HCT116 (cell line): ENCODE measurements at regions not wholly inside any gene's neighbourhood (a gene's known extent, or its start where the extent isn't known, plus 50 kb on each side); places are given as distances from the start of the nearest gene placed in this dataset.

Experiments used
- ATAC-seq: fragments of 200-7000 bp; cut with Tn5 transposase; 2 replicates; pipeline ENCODE4 v1.9.1; 2020; ENCODE audit warnings: mild to moderate bottlenecking, moderate library complexity
- BruUV-seq: library from RNA; stranded (reverse); fragments of 400-500 nt; replicated peaks from 2 replicates; lab custom pipeline; 2021; lab: Mats Ljungman, UMichigan
- CTCF ChIA-PET: fragments of 300-600 bp; sonication (Branson Sonifier 250); formaldehyde crosslinking; loops from one replicate; lab custom pipeline; 2021; ENCODE audit warnings: antibody characterized with exemption; lab: Charles Lee
- POLR2A ChIA-PET: fragments of 300-600, 350-600 bp; sonication (Branson Sonifier 250); formaldehyde crosslinking; loops from one replicate; lab custom pipeline; 2021; ENCODE audit warnings: antibody characterized with exemption; lab: Charles Lee
- RAD21 ChIA-PET, 2 experiments: fragments of 300-600 bp; sonication (Branson Sonifier 250); formaldehyde crosslinking; loops; one replicate each; lab custom pipeline; 2023; ENCODE audit warnings: low total read pairs in 2 of 2; ENCODE audit not compliant: uncharacterized antibody in 2 of 2, unreplicated experiment in 2 of 2, low non-redundant PET in 1 of 2; lab: Charles Lee
- DNase-seq: peaks from one replicate; pipeline ENCODE4 v3.0.0-alpha.2; 2010; ENCODE audit warnings: low read depth, low spot score
- H2AFZ ChIP-seq: fragments of 200-600 bp; shearing (Covaris generic), sonication (generic); 2 replicates; pipeline ENCODE4 v1.6.1; 2017; ENCODE audit warnings: low read depth, mixed run types, mixed read lengths, antibody characterized with exemption, low read length; ENCODE audit not compliant: poor library complexity, severe bottlenecking
- H3K27ac ChIP-seq: 2 replicates; pipeline ENCODE4 v1.5.1; 2012; ENCODE audit warnings: low read depth, low read length
- H3K27me3 ChIP-seq: fragments of 200-600 bp; sonication (generic); 2 replicates; pipeline ENCODE4 v1.6.1; 2016; ENCODE audit warnings: mixed run types, low read length, mixed read lengths; ENCODE audit not compliant: insufficient read depth
- H3K36me3 ChIP-seq, 2 experiments: fragments of 200-500 bp in 1 of 2; fragments of 200-600 bp in 1 of 2; sonication (Bioruptor generic) in 1 of 2; sonication (generic) in 1 of 2; 2 replicates each; pipeline versions ENCODE4 v1.5.1 to v1.6.1; 2014 to 2016; ENCODE audit warnings: low read length in 2 of 2, inconsistent platforms in 1 of 2, mixed read lengths in 1 of 2, mixed run types in 1 of 2; ENCODE audit not compliant: insufficient read depth in 2 of 2, control insufficient read depth in 1 of 2
- H3K4me1 ChIP-seq, 2 experiments: fragments of 200-600 bp in 1 of 2; sonication (generic) in 1 of 2; 2 replicates each; pipeline versions ENCODE4 v1.5.1 to v1.6.1; 2012 to 2017; ENCODE audit warnings: low read length in 2 of 2, inconsistent platforms in 1 of 2, mild to moderate bottlenecking in 1 of 2, mixed read lengths in 1 of 2, mixed run types in 1 of 2, moderate library complexity in 1 of 2; ENCODE audit not compliant: insufficient read depth in 2 of 2, control insufficient read depth in 1 of 2
- H3K4me2 ChIP-seq: fragments of 200-600 bp; sonication (generic); 2 replicates; pipeline ENCODE4 v1.6.1; 2017; ENCODE audit warnings: mixed run types, low read length, mixed read lengths
- H3K4me3 ChIP-seq, 2 experiments: fragments of 200-600 bp in 1 of 2; sonication (generic) in 1 of 2; replicated peaks in 1 of 2; 2 replicates each; pipeline ENCODE4 v1.5.1; 2011 to 2016; ENCODE audit warnings: low read length in 2 of 2, control low read depth in 1 of 2, low read depth in 1 of 2, mild to moderate bottlenecking in 1 of 2, mixed read lengths in 1 of 2, mixed run types in 1 of 2
- H3K79me2 ChIP-seq: fragments of 200-600 bp; sonication (generic); 2 replicates; pipeline ENCODE4 v1.6.1; 2017; ENCODE audit warnings: mild to moderate bottlenecking, mixed run types, low read length, moderate library complexity, mixed read lengths; ENCODE audit not compliant: insufficient read depth
- H3K9ac ChIP-seq: fragments of 200-600 bp; sonication (generic); 2 replicates; pipeline ENCODE4 v1.6.1; 2016; ENCODE audit warnings: low read length, mixed read lengths
- H3K9me2 ChIP-seq: fragments of 200-600 bp; sonication (generic), shearing (Covaris generic); 2 replicates; pipeline ENCODE4 v1.6.1; 2017; ENCODE audit warnings: mixed run types, mild to moderate bottlenecking, moderate library complexity; ENCODE audit not compliant: insufficient read depth
- H3K9me3 ChIP-seq, 2 experiments: fragments of 200-500 bp in 1 of 2; fragments of 200-600 bp in 1 of 2; sonication (Bioruptor generic) in 1 of 2; sonication (generic) in 1 of 2; 2 replicates each; pipeline ENCODE4 v1.6.1; 2014 to 2017; ENCODE audit warnings: low read length in 2 of 2, mixed read lengths in 2 of 2, inconsistent platforms in 1 of 2, low read depth in 1 of 2, mild to moderate bottlenecking in 1 of 2, mixed run types in 1 of 2, moderate library complexity in 1 of 2; ENCODE audit not compliant: control insufficient read depth in 1 of 2, insufficient read depth in 1 of 2
- H4K20me1 ChIP-seq: fragments of 200-600 bp; sonication (generic), shearing (Covaris generic); 2 replicates; pipeline ENCODE4 v1.6.1; 2017; ENCODE audit warnings: mixed run types, mild to moderate bottlenecking, moderate library complexity; ENCODE audit not compliant: insufficient read depth
- CEBPB ChIP-seq: IDR thresholded peaks from 2 replicates; pipeline ENCODE4 v1.6.1; 2012; ENCODE audit warnings: low read depth
- EZH2 ChIP-seq: fragments of 200-600 bp; sonication (generic); IDR thresholded peaks from 2 replicates; pipeline ENCODE4 v1.6.1; 2017; ENCODE audit warnings: antibody characterized with exemption, mixed run types
- JUND ChIP-seq: IDR thresholded peaks from 2 replicates; pipeline ENCODE4 v1.6.1; 2012
- POLR2A ChIP-seq: IDR thresholded peaks from 2 replicates; pipeline ENCODE4 v1.7.0; 2011; ENCODE audit warnings: borderline replicate concordance; ENCODE audit not compliant: insufficient read depth, insufficient read length; ENCODE audit errors: extremely low read depth
- POLR2AphosphoS5 ChIP-seq: IDR thresholded peaks from 2 replicates; pipeline ENCODE4 v1.6.1; 2011; ENCODE audit warnings: mild to moderate bottlenecking, low read depth, low read length, moderate library complexity
- SIN3A ChIP-seq: IDR thresholded peaks from 2 replicates; pipeline ENCODE4 v1.6.1; 2012; ENCODE audit warnings: low read depth
- SRF ChIP-seq: IDR thresholded peaks from 2 replicates; pipeline ENCODE4 v1.6.1; 2012; ENCODE audit warnings: low read depth
- YY1 ChIP-seq: IDR thresholded peaks from 2 replicates; pipeline ENCODE4 v1.6.1; 2011; ENCODE audit warnings: low read length, low read depth, moderate library complexity, mild to moderate bottlenecking; ENCODE audit not compliant: insufficient replicate concordance; ENCODE audit errors: extremely low read depth
- ZFX ChIP-seq: fragments of 450-650 bp; IDR thresholded peaks from 2 replicates; pipeline ENCODE4 v1.6.1; 2017
- ZNF274 ChIP-seq: fragments of 200-500 bp; sonication (Bioruptor generic); IDR thresholded peaks from 2 replicates; pipeline ENCODE4 v1.6.1; 2014; ENCODE audit warnings: mild to moderate bottlenecking, low read depth, low read length, inconsistent platforms
- intact Hi-C: fragments of 100-400 bp; cut with micrococcal nuclease; formaldehyde crosslinking; loops from 2 replicates; pipeline ENCODE4 v1.10.0; 2022
- TF ChIP-seq, protein P1 (sequence below), 3 experiments: fragments of 200-600 bp in 1 of 3; sonication (generic) in 1 of 3; IDR thresholded peaks in 2 of 3; conservative IDR thresholded peaks in 1 of 3; 2 replicates each; pipeline ENCODE4 v1.5.1; 2012 to 2017; ENCODE audit warnings: low read depth in 2 of 3, low read length in 2 of 3, antibody characterized with exemption in 1 of 3, borderline replicate concordance in 1 of 3, control low read depth in 1 of 3, mild to moderate bottlenecking in 1 of 3, mixed read lengths in 1 of 3, mixed run types in 1 of 3, moderate library complexity in 1 of 3; ENCODE audit not compliant: insufficient read depth in 1 of 3
- TF ChIP-seq, protein P2 (sequence below): IDR thresholded peaks from 2 replicates; pipeline ENCODE4 v1.6.1; 2012; ENCODE audit warnings: low read depth
- TF ChIP-seq, protein P3 (sequence below): IDR thresholded peaks from 2 replicates; pipeline ENCODE4 v1.6.1; 2011; ENCODE audit warnings: mild to moderate bottlenecking, low read length, moderate library complexity; ENCODE audit not compliant: insufficient replicate concordance; ENCODE audit errors: extremely low read depth

DNA sequence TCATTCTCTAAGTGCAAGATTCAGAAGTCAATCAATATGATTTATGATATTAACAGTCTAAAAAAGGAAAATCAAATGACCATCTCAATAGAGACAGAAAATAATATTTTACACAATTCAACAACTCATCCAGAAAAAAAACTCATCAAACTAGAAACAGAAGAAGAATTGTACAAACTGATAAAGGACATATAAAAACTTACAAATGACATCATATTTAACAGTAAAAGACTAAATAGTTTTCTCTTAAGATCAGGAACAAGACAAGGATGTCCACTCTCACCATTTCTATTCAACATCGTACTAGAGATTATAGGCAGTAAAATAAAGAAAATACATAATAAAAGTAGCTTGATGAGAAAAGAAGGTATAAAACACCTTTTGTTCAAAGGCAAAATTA is 527.3 kb downstream of the DACH1 start:
- no peak overlapping the region for H3K9ac ChIP-seq
- H3K36me3 ChIP-seq: no peaks in the 10 kb centered on the region
- CTCF ChIA-PET: interaction anchor here (0.6 kb wide), 1 partner anchor 424 kb away, joined by 4 read pairs; no protein-coding TSS in a partner anchor
- no peaks in the 10 kb centered on the region for H3K9me2 ChIP-seq
- H3K4me1 ChIP-seq: no peaks in the 10 kb centered on the region
- H4K20me1 ChIP-seq: no peaks in the 10 kb centered on the region
- H3K27ac ChIP-seq: no peak overlapping the region
- POLR2A ChIA-PET: no interaction called here
- intact Hi-C loops: no loop called here
- no peak overlapping the region for H3K4me3 ChIP-seq
- no peak for DNase-seq
- H3K27me3 ChIP-seq: no peaks in the 10 kb centered on the region
- H3K9me3 ChIP-seq: no peaks in the 10 kb centered on the region; a peak in 1 of 4 replicates
- no peak for ATAC-seq
- TF ChIP-seq, protein P1, sequence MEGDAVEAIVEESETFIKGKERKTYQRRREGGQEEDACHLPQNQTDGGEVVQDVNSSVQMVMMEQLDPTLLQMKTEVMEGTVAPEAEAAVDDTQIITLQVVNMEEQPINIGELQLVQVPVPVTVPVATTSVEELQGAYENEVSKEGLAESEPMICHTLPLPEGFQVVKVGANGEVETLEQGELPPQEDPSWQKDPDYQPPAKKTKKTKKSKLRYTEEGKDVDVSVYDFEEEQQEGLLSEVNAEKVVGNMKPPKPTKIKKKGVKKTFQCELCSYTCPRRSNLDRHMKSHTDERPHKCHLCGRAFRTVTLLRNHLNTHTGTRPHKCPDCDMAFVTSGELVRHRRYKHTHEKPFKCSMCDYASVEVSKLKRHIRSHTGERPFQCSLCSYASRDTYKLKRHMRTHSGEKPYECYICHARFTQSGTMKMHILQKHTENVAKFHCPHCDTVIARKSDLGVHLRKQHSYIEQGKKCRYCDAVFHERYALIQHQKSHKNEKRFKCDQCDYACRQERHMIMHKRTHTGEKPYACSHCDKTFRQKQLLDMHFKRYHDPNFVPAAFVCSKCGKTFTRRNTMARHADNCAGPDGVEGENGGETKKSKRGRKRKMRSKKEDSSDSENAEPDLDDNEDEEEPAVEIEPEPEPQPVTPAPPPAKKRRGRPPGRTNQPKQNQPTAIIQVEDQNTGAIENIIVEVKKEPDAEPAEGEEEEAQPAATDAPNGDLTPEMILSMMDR (IDR thresholded peaks at IDR 0.05 in 2 of 3, conservative IDR thresholded peaks at IDR 0.05 in 1 of 3; ENCODE audit: borderline replicate concordance in 1 of 3, insufficient read depth in 1 of 3, low read depth in 2 of 3, low read length in 2 of 3): no peak
- no peak for TF ChIP-seq EZH2
- no peak overlapping the region for H2AFZ ChIP-seq
- BruUV-seq: no TSS peak
- no peak overlapping the region for H3K4me2 ChIP-seq
- H3K79me2 ChIP-seq: no peaks in the 10 kb centered on the region
- RAD21 ChIA-PET: no interaction called here

DNA sequence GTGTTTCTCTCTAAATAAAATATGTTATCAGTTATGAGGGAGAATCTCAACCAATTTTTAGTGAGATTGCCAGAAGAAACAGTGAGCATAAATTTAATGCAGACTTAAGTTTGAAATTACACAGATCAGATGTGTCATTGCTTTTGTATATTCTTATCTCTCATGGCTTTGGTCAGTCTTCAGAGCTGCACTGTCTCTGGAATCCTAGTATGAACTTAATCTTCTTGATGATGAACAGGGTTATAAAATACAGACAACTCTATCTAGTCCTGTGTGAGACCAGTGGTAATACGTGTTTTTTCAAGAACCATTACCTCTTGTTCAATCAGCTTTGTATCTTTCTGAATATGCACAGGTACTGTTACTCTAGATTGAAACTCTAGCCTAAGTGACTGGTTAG is 528.0 kb downstream of the DACH1 start:
- DNase-seq (no peak), ATAC-seq (no peak)
- H3K79me2 ChIP-seq: no peaks in the 10 kb centered on the region
- ChIA-PET CTCF (no interaction called here), POLR2A (no interaction called here), RAD21 (no interaction called here)
- H3K4me2 ChIP-seq: no peak overlapping the region
- H3K9me2 ChIP-seq: no peaks in the 10 kb centered on the region
- intact Hi-C loops: no loop called here
- no peaks in the 10 kb centered on the region; a peak in 2 of 4 replicates for H3K9me3 ChIP-seq
- no TSS peak for BruUV-seq
- no peak overlapping the region for H3K9ac ChIP-seq
- no peak overlapping the region for H3K27ac ChIP-seq
- no peaks in the 10 kb centered on the region for H4K20me1 ChIP-seq
- no peak overlapping the region for H3K4me3 ChIP-seq
- H3K36me3 ChIP-seq: no peaks in the 10 kb centered on the region
- no peaks in the 10 kb centered on the region for H3K27me3 ChIP-seq
- no peak overlapping the region for H2AFZ ChIP-seq
- no peaks in the 10 kb centered on the region for H3K4me1 ChIP-seq
- TF ChIP-seq SRF: no peak
- no peak for TF ChIP-seq ZNF274
- TF ChIP-seq POLR2AphosphoS5: no peak
- no peak for TF ChIP-seq CEBPB
- no peak for TF ChIP-seq YY1
- TF ChIP-seq, protein P2, sequence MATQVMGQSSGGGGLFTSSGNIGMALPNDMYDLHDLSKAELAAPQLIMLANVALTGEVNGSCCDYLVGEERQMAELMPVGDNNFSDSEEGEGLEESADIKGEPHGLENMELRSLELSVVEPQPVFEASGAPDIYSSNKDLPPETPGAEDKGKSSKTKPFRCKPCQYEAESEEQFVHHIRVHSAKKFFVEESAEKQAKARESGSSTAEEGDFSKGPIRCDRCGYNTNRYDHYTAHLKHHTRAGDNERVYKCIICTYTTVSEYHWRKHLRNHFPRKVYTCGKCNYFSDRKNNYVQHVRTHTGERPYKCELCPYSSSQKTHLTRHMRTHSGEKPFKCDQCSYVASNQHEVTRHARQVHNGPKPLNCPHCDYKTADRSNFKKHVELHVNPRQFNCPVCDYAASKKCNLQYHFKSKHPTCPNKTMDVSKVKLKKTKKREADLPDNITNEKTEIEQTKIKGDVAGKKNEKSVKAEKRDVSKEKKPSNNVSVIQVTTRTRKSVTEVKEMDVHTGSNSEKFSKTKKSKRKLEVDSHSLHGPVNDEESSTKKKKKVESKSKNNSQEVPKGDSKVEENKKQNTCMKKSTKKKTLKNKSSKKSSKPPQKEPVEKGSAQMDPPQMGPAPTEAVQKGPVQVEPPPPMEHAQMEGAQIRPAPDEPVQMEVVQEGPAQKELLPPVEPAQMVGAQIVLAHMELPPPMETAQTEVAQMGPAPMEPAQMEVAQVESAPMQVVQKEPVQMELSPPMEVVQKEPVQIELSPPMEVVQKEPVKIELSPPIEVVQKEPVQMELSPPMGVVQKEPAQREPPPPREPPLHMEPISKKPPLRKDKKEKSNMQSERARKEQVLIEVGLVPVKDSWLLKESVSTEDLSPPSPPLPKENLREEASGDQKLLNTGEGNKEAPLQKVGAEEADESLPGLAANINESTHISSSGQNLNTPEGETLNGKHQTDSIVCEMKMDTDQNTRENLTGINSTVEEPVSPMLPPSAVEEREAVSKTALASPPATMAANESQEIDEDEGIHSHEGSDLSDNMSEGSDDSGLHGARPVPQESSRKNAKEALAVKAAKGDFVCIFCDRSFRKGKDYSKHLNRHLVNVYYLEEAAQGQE: no peak
- TF ChIP-seq POLR2A: no peak
- TF ChIP-seq, protein P3, sequence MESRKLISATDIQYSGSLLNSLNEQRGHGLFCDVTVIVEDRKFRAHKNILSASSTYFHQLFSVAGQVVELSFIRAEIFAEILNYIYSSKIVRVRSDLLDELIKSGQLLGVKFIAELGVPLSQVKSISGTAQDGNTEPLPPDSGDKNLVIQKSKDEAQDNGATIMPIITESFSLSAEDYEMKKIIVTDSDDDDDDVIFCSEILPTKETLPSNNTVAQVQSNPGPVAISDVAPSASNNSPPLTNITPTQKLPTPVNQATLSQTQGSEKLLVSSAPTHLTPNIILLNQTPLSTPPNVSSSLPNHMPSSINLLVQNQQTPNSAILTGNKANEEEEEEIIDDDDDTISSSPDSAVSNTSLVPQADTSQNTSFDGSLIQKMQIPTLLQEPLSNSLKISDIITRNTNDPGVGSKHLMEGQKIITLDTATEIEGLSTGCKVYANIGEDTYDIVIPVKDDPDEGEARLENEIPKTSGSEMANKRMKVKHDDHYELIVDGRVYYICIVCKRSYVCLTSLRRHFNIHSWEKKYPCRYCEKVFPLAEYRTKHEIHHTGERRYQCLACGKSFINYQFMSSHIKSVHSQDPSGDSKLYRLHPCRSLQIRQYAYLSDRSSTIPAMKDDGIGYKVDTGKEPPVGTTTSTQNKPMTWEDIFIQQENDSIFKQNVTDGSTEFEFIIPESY: no peak
- no peak for TF ChIP-seq JUND
- TF ChIP-seq SIN3A: no peak
- no peak for TF ChIP-seq ZFX
